ENCODE measurements at regions not wholly inside any gene's neighbourhood (a gene's known extent, or its start where the extent isn't known, plus 50 kb on each side); places are given as distances from the start of the nearest gene placed in this dataset.

DNA sequence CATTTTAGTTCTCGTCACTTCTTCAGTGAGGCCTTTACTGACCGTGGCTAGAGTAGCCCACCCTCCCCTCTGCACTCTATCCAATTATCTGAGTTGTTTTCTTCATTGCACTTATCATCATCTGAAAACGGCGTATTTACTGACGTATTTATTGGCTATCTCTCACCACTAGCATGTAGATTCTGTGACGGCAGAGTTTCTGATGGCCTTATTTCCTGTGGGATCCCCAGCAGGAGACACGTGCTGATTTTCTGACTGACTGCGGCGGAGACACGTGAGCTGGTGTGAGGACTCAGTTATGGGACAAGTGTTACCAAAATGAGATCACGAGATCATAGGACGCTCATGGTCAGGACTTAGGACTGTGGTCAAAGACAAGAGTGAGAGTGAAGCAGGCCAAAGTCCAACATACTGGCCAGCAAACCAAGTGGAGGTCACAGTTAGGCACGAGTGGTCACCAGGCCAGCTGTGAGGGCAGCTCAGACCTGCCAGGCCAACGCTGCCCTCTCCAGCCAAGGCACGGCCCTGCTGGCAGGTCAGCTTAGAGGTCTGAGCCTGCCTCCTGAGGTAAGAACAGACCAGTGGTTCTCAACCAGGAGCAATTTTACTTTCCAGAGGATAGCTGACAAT is 50.6 kb upstream of the BNIP2 start:
- DNase-seq (ENCODE audit: low read depth), result no peak
- TF ChIP-seq, protein P1, sequence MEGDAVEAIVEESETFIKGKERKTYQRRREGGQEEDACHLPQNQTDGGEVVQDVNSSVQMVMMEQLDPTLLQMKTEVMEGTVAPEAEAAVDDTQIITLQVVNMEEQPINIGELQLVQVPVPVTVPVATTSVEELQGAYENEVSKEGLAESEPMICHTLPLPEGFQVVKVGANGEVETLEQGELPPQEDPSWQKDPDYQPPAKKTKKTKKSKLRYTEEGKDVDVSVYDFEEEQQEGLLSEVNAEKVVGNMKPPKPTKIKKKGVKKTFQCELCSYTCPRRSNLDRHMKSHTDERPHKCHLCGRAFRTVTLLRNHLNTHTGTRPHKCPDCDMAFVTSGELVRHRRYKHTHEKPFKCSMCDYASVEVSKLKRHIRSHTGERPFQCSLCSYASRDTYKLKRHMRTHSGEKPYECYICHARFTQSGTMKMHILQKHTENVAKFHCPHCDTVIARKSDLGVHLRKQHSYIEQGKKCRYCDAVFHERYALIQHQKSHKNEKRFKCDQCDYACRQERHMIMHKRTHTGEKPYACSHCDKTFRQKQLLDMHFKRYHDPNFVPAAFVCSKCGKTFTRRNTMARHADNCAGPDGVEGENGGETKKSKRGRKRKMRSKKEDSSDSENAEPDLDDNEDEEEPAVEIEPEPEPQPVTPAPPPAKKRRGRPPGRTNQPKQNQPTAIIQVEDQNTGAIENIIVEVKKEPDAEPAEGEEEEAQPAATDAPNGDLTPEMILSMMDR (IDR thresholded peaks at IDR 0.05; ENCODE audit: control insufficient read depth, extremely low read depth, insufficient read depth), result no peak
- H3K4me3 ChIP-seq (ENCODE audit: low read depth, low read length), result no peak overlapping the region
